ENCODE measurements at regions not wholly inside any gene's neighbourhood (a gene's known extent, or its start where the extent isn't known, plus 50 kb on each side); places are given as distances from the start of the nearest gene placed in this dataset.

- no peaks in the 10 kb centered on the region for H3K36me3 ChIP-seq (ENCODE audit: control insufficient read depth in 2 of 2, insufficient read depth in 2 of 2, low read length in 1 of 2)
- BruUV-seq (replicated peaks) = no TSS peak
- no peak for FAIRE-seq
- H3K27me3 ChIP-seq (replicated peaks in 1 of 2; ENCODE audit: control insufficient read depth in 2 of 2, insufficient read depth in 2 of 2, low read length in 1 of 2) = no peaks in the 10 kb centered on the region
- no peak for DNase-seq (ENCODE audit: low read depth, low spot score)
- no peak overlapping the region for H2AFZ ChIP-seq (ENCODE audit: control insufficient read depth, low read depth, low read length)
- peaks cover 2% of the 10 kb centered on the region; the same call in 1 of the 3 replicates for H3K9me3 ChIP-seq (replicated peaks; ENCODE audit: control insufficient read depth, insufficient read depth, low read length)
- ChIA-PET RAD21 (ENCODE audit: unreplicated experiment) (no interaction called here), SMC1A (ENCODE audit: uncharacterized antibody, unreplicated experiment) (no interaction called here), CTCF (no interaction called here), POLR2A (no interaction called here)
- no peaks in the 10 kb centered on the region for H4K20me1 ChIP-seq (ENCODE audit: control insufficient read depth, insufficient read depth)
- in situ Hi-C loops (cut with MboI) = no loop called here
- no peak overlapping the region for H3K27ac ChIP-seq (ENCODE audit: control insufficient read depth, insufficient read depth)
- intact Hi-C loops (cut with micrococcal nuclease; ENCODE audit: unreplicated experiment) = no loop called here
- H3K9ac ChIP-seq (ENCODE audit: control insufficient read depth, insufficient read depth, low read length) = no peak overlapping the region
- no peak overlapping the region for H3K4me3 ChIP-seq
- no peak for TF ChIP-seq POLR2AphosphoS2 (IDR thresholded peaks at IDR 0.05; ENCODE audit: low read depth, low read length)
- TF ChIP-seq CREM (IDR thresholded peaks at IDR 0.05; ENCODE audit: low read depth) = no peak
- no peak for TF ChIP-seq USF2 (IDR thresholded peaks at IDR 0.05; ENCODE audit: borderline replicate concordance, low read depth, low read length)
- no peak for TF ChIP-seq RBBP5 (conservative IDR thresholded peaks at IDR 0.05)
- TF ChIP-seq ZBED1 (IDR thresholded peaks at IDR 0.05; ENCODE audit: borderline replicate concordance) = no peak
- TF ChIP-seq ETV6 (conservative IDR thresholded peaks at IDR 0.05 in 1 of 2, IDR thresholded peaks at IDR 0.05 in 1 of 2; ENCODE audit: borderline replicate concordance in 1 of 2, low read depth in 1 of 2) = no peak
- no peak for TF ChIP-seq FOXM1 (IDR thresholded peaks at IDR 0.05; ENCODE audit: low read depth, low read length)
- TF ChIP-seq ZNF622 (IDR thresholded peaks at IDR 0.05) = no peak
- TF ChIP-seq NR2C1 (IDR thresholded peaks at IDR 0.05) = no peak
- WGBS (ENCODE audit: insufficient coverage, insufficient replicate concordance, low lambda C conversion rate, missing lambda C conversion rate) = 14% methylated on average over 8 of the region's 9 CpGs
- no peaks in the 10 kb centered on the region for H3K79me2 ChIP-seq (ENCODE audit: control insufficient read depth, insufficient read depth, low read length)
- ATAC-seq = no peak
- H3K4me1 ChIP-seq (ENCODE audit: control insufficient read depth, insufficient read depth, low read length) = no peaks in the 10 kb centered on the region
- H3K4me2 ChIP-seq (ENCODE audit: control insufficient read depth, insufficient read depth) = no peak overlapping the region
These were observed 627.8 kb downstream of the MATN1 start for GRCh38 chr1:30095451-30096025.
